ENCODE measurements at regions not wholly inside any gene's neighbourhood (a gene's known extent, or its start where the extent isn't known, plus 50 kb on each side); places are given as distances from the start of the nearest gene placed in this dataset.

- H3K27me3 Mint-ChIP-seq (ENCODE audit: insufficient read depth): no peaks in the 10 kb centered on the region; the same call in 1 of the 2 replicates
- H3K4me3 Mint-ChIP-seq: no peak overlapping the region
- H3K27ac Mint-ChIP-seq: no peak overlapping the region
- no peak for DNase-seq
- peaks cover 20% of the 10 kb centered on the region for H3K9me3 Mint-ChIP-seq
- no peak for TF ChIP-seq CTCF (IDR thresholded peaks at IDR 0.05)
- no peaks in the 10 kb centered on the region for H3K4me1 Mint-ChIP-seq (ENCODE audit: low read depth)
- H3K36me3 Mint-ChIP-seq (ENCODE audit: low read depth): no peaks in the 10 kb centered on the region
These were observed 369.6 kb upstream of the ADGRL2 start for GRCh38 chr1:81430955-81431623.

- DNase-seq: no peak
These were observed 370.3 kb upstream of the ADGRL2 start for GRCh38 chr1:81430236-81430938.

GRCh38 chr1:81428998-81429397 lies 371.7 kb upstream of the ADGRL2 start:
- no peaks in the 10 kb centered on the region; the same call in 1 of the 2 replicates for H3K27me3 Mint-ChIP-seq (ENCODE audit: insufficient read depth)
- TF ChIP-seq CTCF (IDR thresholded peaks at IDR 0.05): no peak
- no peaks in the 10 kb centered on the region for H3K4me1 Mint-ChIP-seq (ENCODE audit: low read depth)
- H3K4me3 Mint-ChIP-seq: no peak overlapping the region
- H3K36me3 Mint-ChIP-seq (ENCODE audit: low read depth): no peaks in the 10 kb centered on the region
- peaks cover 23% of the 10 kb centered on the region for H3K9me3 Mint-ChIP-seq
- DNase-seq: no peak
- no peak overlapping the region for H3K27ac Mint-ChIP-seq

More at GRCh38 chr1:81430236-81430938, 370.3 kb upstream of the ADGRL2 start:
- no peak overlapping the region for H3K27ac Mint-ChIP-seq
- H3K36me3 Mint-ChIP-seq (ENCODE audit: low read depth): no peaks in the 10 kb centered on the region
- no peak overlapping the region for H3K4me3 Mint-ChIP-seq
- H3K27me3 Mint-ChIP-seq (ENCODE audit: insufficient read depth): no peaks in the 10 kb centered on the region; the same call in 1 of the 2 replicates
- peaks cover 21% of the 10 kb centered on the region for H3K9me3 Mint-ChIP-seq
- H3K4me1 Mint-ChIP-seq (ENCODE audit: low read depth): no peaks in the 10 kb centered on the region
- no peak for TF ChIP-seq CTCF (IDR thresholded peaks at IDR 0.05)

GRCh38 chr1:81424816-81425215 lies 375.9 kb upstream of the ADGRL2 start:
- H3K4me3 Mint-ChIP-seq: no peak overlapping the region
- H3K9me3 Mint-ChIP-seq: peaks cover 23% of the 10 kb centered on the region
- H3K4me1 Mint-ChIP-seq (ENCODE audit: low read depth): no peaks in the 10 kb centered on the region
- no peak for TF ChIP-seq CTCF (IDR thresholded peaks at IDR 0.05)
- H3K27me3 Mint-ChIP-seq (ENCODE audit: insufficient read depth): no peaks in the 10 kb centered on the region; the same call in 1 of the 2 replicates
- DNase-seq: no peak
- no peaks in the 10 kb centered on the region for H3K36me3 Mint-ChIP-seq (ENCODE audit: low read depth)
- H3K27ac Mint-ChIP-seq: no peak overlapping the region

GRCh38 chr1:81424061-81424460 lies 376.7 kb upstream of the ADGRL2 start:
- H3K27me3 Mint-ChIP-seq (ENCODE audit: insufficient read depth): no peaks in the 10 kb centered on the region; the same call in 1 of the 2 replicates
- H3K27ac Mint-ChIP-seq: no peak overlapping the region
- no peak overlapping the region for H3K4me3 Mint-ChIP-seq
- no peaks in the 10 kb centered on the region for H3K36me3 Mint-ChIP-seq (ENCODE audit: low read depth)
- no peak for TF ChIP-seq CTCF (IDR thresholded peaks at IDR 0.05)
- peaks cover 18% of the 10 kb centered on the region for H3K9me3 Mint-ChIP-seq
- no peak for DNase-seq
- no peaks in the 10 kb centered on the region for H3K4me1 Mint-ChIP-seq (ENCODE audit: low read depth)

All from HFFc6 (cell line).